ENCODE measurements at regions not wholly inside any gene's neighbourhood (a gene's known extent, or its start where the extent isn't known, plus 50 kb on each side); places are given as distances from the start of the nearest gene placed in this dataset.
"Not testable (repeated sequence)": the region's sequence is repeated elsewhere in the genome, so short reads cannot be mapped to it uniquely, and the experiment has no call there.

GRCh38 chr20:1825507-1825906, 69.7 kb upstream of the SIRPA start:
- no peak for DNase-seq

DNA sequence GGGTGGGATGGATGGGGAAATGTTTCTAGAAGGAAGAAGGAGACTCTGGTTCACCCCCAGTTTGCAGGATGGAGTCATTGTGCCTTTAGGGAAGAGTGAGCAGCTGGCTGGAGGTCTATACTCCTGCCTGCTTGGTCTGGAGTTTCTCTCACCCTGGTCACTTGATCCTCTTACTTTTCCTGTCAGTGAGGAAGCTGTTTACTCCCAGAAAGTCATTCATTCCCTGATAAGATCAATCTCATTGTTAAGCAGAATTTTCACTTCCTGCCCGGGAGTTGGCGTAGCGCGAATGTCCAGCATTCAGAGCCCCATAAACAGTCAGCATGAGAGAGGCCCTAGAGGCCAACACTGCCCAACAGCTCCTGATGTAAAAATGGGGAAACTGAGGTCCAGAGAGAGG, 70.4 kb upstream of the SIRPA start:
- DNase-seq = no peak

GRCh38 chr20:1824181-1824580, 71.0 kb upstream of the SIRPA start:
- DNase-seq = no peak

DNA sequence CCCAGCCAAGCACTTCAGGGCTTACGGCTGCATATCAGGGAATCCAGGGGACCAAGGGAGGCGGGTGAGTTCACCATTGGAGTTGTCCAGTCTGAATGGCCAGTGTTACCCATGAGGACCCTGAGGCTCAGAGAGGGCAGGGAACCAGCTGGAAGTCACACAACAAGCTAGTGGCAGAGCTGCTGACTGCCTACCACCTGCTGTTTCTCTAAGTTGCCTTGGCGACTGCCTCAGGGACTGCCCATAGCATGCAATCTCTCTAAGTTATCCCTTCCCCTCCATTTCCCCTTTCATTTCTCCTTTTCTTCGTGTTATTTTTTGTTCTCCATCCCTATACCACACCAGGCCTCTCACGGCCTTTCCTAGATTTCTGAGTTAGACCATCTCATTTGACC, 71.8 kb upstream of the SIRPA start:
- no peak for DNase-seq

GRCh38 chr20:1822564-1823449, 72.4 kb upstream of the SIRPA start:
- no peak for DNase-seq

GRCh38 chr20:1820138-1821079, 74.8 kb upstream of the SIRPA start:
- DNase-seq = no peak

GRCh38 chr20:1819311-1820137, 75.7 kb upstream of the SIRPA start:
- no peak for DNase-seq

DNA sequence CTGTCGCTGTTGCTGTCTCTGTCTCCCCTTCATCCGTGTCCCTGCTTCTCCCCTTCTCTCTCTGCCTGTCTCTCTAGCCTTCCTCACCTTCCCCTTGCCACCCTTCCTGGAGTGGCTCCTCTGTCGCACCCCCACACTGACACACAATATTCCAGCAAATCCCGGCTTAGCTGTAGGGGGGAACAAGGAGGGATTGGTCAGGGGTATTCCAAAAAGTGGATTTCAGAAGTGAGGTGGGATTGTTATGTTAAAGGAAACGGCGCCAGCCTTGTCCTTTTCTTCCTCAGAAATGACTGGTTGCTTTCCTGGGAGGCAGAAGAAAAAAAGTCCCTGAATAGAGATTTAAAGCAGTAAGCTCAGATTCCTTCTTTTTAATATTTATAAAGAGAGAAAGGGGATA, 76.3 kb upstream of the SIRPA start:
- DNase-seq = no peak

DNA sequence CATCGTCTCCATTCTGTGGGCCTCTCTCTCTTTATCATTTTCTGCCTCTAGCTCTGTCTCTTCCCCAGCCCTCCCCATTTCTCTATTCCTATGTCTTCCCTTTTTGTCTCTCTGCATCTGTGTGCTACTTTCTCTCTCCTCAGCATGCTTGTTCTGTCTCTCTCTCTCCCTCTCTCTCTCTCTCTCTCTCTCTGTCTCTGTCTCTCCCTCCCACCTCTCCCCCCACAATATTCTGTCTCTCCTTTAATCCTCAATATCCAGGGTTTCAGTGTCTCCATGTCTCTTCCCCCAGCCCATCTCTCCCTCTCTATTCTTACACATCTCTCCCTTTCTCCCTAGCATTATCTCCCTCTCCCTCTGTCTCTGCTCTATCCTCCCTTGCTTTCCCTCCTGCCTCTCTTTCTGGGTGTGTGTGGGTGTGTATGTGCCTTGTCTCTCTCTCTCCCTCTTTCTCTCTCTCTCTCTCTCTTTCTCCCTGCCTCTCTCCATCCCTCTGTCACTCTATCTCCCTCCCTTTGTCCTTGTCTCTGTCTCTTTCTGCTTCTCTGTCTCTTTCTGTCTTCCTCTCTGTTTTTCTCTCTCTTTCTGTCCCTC, 76.9 kb upstream of the SIRPA start:
- DNase-seq = no peak

DNA sequence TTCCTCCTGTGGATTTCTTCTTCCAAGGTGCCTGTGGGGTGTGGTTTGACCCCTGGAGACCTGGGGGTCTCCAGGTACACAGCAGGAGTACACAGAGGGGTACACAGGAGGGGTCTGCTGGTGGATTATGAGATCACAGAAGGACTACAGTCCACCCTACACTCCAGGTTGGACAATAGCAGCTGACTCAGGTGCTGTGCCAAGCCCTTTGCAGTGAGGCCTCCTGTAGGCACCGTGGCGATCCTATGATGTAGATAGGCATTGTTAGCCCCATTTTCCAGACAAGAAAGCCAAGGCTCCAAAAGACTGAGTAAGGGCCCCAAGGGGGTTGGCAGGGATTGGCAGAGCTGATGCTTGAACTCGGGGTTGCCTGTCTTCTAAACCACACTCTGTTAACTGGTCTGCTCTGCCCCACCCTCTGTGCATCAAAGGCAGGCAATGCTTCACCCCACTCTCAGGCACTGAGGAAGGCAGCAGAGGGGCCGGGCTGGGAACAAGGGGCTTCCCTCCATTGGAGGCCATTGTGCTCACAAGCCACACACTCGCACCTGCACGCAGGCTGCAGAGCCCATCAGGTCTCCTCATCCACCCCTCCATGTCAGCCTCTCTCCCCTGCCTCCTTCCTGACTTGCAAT, 77.5 kb upstream of the SIRPA start:
- DNase-seq = no peak

DNA sequence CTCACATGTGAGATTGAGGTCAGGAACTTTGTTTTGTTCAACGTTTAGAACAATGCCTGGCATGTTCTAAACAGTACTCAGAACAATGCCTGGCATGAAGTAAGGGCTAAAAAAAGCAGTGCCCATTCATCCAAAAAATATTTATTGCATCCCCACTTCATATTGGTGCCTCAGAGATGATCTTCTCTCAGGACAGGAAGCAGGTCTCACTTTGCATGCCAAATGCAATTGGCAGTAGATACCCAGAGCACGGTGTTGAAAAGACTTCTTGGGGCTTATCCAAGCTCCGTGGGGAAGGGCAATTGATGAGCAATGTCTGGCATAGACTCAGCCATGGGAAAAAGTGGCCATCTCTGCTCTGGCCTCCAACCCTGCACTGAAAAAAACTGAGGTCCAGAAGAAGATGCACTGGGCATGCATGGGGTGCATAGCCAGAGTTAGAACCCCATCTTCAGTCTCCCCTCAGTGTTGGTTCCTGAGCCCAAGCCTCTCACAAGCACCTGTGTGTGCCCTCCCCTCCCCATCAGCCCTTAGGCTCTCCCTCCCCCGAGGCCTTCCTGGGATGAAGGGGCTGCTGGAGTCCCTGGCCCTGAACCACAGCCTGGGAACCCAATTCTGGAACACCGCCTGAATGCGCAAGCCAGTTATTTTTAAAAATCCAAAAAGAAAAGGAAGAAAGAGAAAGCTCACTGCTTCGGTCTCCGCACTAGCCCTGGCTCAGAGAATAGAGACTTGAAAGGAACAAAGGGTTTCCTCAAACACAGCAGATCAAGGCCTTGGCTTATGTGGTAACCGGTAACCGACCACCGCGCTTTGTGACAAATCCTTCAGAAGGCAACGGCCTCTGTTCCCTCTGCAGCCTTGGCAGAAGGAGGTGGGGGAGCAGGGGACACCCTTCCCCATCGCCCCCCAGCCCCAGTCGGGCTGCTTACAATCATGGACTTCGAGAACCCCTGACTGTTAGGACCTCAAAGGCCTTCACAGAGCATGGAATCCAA, 78.5 kb upstream of the SIRPA start:
- no peak for DNase-seq

- DNase-seq = no peak
Observed at GRCh38 chr20:1815502-1816085, 79.6 kb upstream of the SIRPA start.

GRCh38 chr20:1814861-1815260, 80.3 kb upstream of the SIRPA start:
- not testable (repeated sequence) for DNase-seq

DNA sequence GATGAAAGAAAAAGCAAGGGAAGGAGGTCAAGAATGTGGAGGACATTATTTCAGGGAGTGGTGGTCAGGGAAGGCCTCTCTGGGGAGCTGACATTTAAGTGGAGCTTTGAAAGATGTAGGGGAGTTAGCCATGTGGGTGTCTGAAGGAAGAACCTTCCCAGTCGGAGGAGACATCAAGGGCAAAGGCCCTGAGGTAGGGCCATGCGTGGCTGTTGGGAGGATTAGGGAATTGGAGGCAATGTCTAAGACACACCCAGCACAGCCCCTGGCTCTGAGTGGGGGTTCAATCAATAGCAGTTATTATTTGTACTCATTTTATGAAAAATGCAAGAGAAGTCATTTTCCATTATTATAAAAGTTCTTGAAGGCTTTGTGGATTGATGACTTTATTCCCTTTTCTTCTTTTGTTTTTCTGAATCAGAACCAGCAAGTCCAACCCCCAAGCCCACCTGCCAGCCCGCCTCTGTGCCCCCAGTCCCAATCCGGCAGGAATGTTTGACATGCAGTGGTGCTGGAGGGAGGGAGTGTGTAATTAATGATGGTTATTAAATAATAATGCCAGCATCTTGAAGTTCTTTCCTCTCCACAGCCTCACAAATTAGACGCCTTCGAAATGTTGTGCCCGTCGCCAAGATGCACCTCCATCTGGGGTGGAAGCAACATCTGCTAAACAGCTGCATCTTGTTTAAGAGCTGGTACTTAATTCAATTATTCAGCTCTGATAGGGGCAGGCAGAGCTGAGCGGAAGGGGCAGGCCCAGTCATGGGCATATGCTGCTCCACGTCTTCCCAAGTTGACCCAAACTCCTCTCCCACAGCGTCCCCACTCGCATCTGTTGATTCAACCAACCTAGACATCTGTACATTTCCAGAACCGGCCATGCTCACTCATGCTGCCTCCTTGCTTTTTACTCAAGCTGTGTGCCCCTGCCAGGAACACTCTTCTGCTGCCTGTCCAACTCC, 81.3 kb upstream of the SIRPA start:
- no peak for DNase-seq

GRCh38 chr20:1813101-1813529, 82.1 kb upstream of the SIRPA start:
- no peak for DNase-seq

DNA sequence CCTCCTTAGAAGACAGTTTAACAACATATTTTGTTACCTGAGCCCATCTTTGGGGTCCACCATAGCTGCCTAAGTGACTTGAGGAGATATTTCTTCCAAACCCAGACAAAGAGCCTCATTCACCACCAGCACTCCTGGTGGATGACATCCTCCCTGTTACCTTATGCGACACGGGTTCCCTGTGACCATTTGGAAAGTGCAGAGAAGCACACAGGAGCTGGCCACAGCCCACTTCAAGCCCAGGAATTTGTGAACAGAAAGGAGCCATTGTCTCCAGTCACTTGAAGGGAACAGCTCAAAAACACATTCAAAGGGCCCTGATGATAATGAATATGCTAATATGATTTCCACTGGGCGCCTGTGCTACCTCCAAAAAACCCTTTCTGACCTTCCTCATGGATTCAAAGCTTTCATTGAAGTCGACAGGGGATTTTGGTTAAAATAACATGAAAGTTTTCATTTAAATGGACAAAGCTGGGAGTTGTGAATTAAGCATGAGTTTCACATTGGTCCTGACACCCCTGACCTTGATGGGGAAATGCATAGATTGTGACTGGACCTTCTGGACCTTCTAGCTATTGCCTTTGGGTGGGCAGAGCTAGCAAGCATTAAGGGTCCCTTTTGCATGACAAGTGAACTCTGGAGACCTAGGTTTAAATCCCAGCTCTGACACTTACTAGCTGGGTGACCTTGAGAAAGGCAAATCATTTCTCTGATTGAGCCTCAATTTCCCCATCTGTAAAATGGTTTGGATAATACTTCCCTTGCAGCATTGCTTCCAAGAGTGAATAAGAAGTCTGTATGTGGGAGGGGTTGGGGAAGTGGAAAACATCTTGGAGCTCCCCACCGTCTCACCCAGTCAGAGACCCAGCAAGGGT, 83.3 kb upstream of the SIRPA start:
- no peak for DNase-seq

DNA sequence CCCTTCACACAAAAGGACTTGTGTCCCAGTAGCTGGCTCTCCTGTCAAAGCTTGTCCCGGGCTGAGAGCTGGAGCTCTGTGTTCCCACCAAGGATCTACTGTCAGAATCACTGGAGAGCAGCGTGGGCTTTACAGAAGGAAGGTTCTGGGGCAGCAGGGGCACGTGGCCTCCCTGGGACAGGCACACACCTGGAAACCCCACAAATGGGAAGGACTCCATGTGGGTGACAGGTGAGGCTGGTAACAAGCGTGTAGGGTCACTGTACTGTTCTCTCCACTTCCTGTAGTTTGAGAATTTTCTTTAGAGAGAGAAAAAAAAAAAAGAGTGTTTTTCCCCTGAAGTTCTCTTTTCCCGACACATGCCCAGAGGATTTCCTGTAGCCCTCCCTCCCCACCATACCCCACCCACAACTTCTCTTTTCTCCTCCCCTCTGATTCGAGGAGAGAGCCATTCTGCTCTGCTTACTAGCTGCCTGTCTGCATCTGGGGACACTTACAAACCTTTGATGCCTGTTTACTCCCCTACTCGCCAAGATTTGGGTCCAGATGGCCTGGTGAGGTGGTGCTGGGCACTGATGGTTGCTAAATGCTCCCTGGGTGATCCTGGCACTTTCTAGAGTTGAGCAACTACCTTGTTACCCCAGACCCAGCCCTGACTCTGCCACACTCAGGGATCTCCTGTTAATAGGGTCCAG, 84.1 kb upstream of the SIRPA start:
- no peak for DNase-seq

Data from NCI-H1048 (cell line).